Spleen (tissue), 7 donors: ENCODE measurements at regions not wholly inside any gene's neighbourhood (a gene's known extent, or its start where the extent isn't known, plus 50 kb on each side); places are given as distances from the start of the nearest gene placed in this dataset.

ENCODE experiments used
- POLR2AphosphoS5 ChIP-seq, 3 donors: sonication (generic); formaldehyde crosslinking; IDR thresholded peaks; one replicate each; pipeline ENCODE4 v1.5.1; 2017; ENCODE audit warnings: antibody characterized with exemption in 3 of 3
- TF ChIP-seq, protein P1 (sequence below), 11 experiments: fragments of 200-600 bp in 7 of 11; fragments of 450-650 bp in 4 of 11; sonication (generic) in 4 of 11; IDR thresholded peaks in 8 of 11; conservative IDR thresholded peaks in 3 of 11; 1 replicate in 7 of 11; 2 replicates in 4 of 11; pipeline versions ENCODE4 v1.4.0 to v1.8.0; 2016 to 2021; ENCODE audit warnings: antibody characterized with exemption in 11 of 11, inconsistent platforms in 4 of 11, mild to moderate bottlenecking in 1 of 11
- donor health status: DM: no; HTN: no; CAD: no; lungs with moderate emphysema.
- donor health status: DM: no; HTN: no; CAD: no.
- donor health status: DM: no; HTN: no; CAD: no.

DNA sequence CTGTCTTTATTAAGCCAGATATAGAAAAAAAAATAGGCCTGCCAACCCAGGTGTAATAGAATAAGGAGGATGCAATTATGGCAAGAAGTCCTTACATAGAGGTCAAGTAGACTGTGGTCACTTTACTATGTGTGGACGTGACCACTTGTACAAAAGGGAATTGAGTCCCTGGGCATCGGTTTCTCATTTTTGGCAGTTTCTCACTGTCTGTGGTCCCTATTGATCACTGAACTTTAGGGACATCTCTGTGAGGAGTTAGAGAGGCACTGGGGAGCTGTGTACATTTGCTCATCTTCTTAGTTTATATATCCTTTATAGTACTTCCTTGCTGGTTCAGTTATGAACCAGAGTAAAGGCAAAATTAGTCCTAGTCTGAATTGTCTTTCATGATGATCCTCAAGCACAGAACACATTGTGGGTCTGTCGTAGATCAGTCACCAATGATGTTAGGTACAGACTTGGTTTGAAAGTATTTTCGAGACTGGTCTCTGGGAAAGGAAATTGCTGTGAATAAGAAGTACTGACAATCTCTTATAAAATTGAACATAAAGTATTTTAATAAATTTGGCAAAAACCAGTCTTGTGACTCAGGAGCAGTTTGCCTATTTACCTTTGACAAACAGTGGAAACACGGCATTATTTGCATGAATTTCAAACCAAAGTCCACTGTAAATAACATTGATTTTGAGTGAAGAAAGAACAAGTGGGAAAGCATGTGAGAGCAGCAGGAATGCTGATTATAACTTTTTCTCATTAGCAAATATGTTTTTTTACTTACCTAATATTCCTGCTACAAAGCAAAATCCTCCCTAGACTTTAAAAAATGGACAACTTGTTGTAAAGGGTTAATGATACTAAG is 218.9 kb upstream of the DPH6 start:
- TF ChIP-seq, protein P1, sequence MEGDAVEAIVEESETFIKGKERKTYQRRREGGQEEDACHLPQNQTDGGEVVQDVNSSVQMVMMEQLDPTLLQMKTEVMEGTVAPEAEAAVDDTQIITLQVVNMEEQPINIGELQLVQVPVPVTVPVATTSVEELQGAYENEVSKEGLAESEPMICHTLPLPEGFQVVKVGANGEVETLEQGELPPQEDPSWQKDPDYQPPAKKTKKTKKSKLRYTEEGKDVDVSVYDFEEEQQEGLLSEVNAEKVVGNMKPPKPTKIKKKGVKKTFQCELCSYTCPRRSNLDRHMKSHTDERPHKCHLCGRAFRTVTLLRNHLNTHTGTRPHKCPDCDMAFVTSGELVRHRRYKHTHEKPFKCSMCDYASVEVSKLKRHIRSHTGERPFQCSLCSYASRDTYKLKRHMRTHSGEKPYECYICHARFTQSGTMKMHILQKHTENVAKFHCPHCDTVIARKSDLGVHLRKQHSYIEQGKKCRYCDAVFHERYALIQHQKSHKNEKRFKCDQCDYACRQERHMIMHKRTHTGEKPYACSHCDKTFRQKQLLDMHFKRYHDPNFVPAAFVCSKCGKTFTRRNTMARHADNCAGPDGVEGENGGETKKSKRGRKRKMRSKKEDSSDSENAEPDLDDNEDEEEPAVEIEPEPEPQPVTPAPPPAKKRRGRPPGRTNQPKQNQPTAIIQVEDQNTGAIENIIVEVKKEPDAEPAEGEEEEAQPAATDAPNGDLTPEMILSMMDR (IDR thresholded peaks at IDR 0.05 in 8 of 11, conservative IDR thresholded peaks at IDR 0.05 in 3 of 11) = no peak
- TF ChIP-seq POLR2AphosphoS5 (IDR thresholded peaks at IDR 0.05) = no peak
